ENCODE measurements at regions not wholly inside any gene's neighbourhood (a gene's known extent, or its start where the extent isn't known, plus 50 kb on each side); places are given as distances from the start of the nearest gene placed in this dataset.

DNA sequence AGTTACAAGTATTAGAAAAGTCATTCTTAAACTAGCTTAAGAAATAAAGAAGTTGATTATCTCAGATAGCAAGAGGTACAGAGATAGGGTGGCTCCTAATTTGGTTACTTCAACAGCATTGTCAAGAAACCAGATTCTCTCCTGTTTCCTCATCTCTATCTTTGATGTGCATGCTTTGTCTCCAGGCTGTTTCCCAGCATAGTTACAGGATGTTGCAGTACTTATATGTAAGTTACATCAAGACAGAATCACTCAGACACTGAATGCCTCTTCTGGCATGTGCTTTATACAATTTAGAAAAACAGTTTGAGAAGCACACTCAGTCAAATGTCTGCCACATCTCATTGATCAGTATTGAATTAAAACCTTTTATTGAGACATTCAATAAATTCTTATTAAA is 189.5 kb upstream of the UBE2E3 start:
- H3K27ac ChIP-seq (ENCODE audit: low read depth, low read length), result no peak overlapping the region
- no peaks in the 10 kb centered on the region for H3K27me3 ChIP-seq (ENCODE audit: insufficient read depth, low read length)
- ChIA-PET CTCF (no interaction called here), RAD21 (ENCODE audit: low non-redundant PET in 1 of 2, low total read pairs in 2 of 2, uncharacterized antibody in 2 of 2, unreplicated experiment in 2 of 2) (no interaction called here), POLR2A (no interaction called here)
- BruUV-seq (replicated peaks), result no TSS peak
- H3K79me2 ChIP-seq (ENCODE audit: insufficient read depth, low read length), result no peaks in the 10 kb centered on the region
- DNase-seq (ENCODE audit: low read depth, low spot score), result no peak
- no peaks in the 10 kb centered on the region for H3K9me3 ChIP-seq (ENCODE audit: control insufficient read depth in 1 of 2, insufficient read depth in 1 of 2, low read depth in 1 of 2, low read length in 2 of 2)
- TF ChIP-seq ZNF274 (IDR thresholded peaks at IDR 0.05; ENCODE audit: low read depth, low read length) (no peak), CTCF (IDR thresholded peaks at IDR 0.05 in 2 of 3, conservative IDR thresholded peaks at IDR 0.05 in 1 of 3; ENCODE audit: borderline replicate concordance in 1 of 3, insufficient read depth in 1 of 3, low read depth in 2 of 3, low read length in 2 of 3) (no peak), FOSL1 (IDR thresholded peaks at IDR 0.05; ENCODE audit: low read depth) (no peak), EGR1 (IDR thresholded peaks at IDR 0.05; ENCODE audit: low read depth) (no peak), EZH2 (IDR thresholded peaks at IDR 0.05) (no peak), ZFX (IDR thresholded peaks at IDR 0.05) (no peak), ZBTB33 (IDR thresholded peaks at IDR 0.05; ENCODE audit: extremely low read depth, insufficient replicate concordance, low read length) (no peak), CBX3 (IDR thresholded peaks at IDR 0.05; ENCODE audit: low read depth) (no peak), RAD21 (IDR thresholded peaks at IDR 0.05; ENCODE audit: low read depth) (no peak), ELF1 (IDR thresholded peaks at IDR 0.05; ENCODE audit: borderline replicate concordance, low read depth) (no peak), POLR2A (IDR thresholded peaks at IDR 0.05; ENCODE audit: borderline replicate concordance, extremely low read depth, insufficient read depth, insufficient read length) (no peak), SIN3A (IDR thresholded peaks at IDR 0.05; ENCODE audit: low read depth) (no peak), EZH2phosphoT487 (IDR thresholded peaks at IDR 0.05; ENCODE audit: borderline replicate concordance) (no peak)
- TF ChIP-seq, protein P1, sequence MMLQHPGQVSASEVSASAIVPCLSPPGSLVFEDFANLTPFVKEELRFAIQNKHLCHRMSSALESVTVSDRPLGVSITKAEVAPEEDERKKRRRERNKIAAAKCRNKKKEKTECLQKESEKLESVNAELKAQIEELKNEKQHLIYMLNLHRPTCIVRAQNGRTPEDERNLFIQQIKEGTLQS (IDR thresholded peaks at IDR 0.05), result no peak
- TF ChIP-seq, protein P2, sequence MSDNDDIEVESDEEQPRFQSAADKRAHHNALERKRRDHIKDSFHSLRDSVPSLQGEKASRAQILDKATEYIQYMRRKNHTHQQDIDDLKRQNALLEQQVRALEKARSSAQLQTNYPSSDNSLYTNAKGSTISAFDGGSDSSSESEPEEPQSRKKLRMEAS (IDR thresholded peaks at IDR 0.05), result no peak
- no peak overlapping the region for H3K9ac ChIP-seq (ENCODE audit: low read length)
- H2AFZ ChIP-seq (ENCODE audit: low read depth, low read length, poor library complexity, severe bottlenecking), result no peak overlapping the region
- H3K4me3 ChIP-seq (replicated peaks in 1 of 2; ENCODE audit: low read depth in 1 of 2, low read length in 2 of 2), result no peak overlapping the region
- H3K9me2 ChIP-seq (ENCODE audit: insufficient read depth), result no peaks in the 10 kb centered on the region
- no peak for ATAC-seq
- no peaks in the 10 kb centered on the region for H3K4me1 ChIP-seq (ENCODE audit: control insufficient read depth in 1 of 2, insufficient read depth in 2 of 2, low read length in 2 of 2)
- no peaks in the 10 kb centered on the region for H4K20me1 ChIP-seq (ENCODE audit: insufficient read depth)
- no peaks in the 10 kb centered on the region for H3K36me3 ChIP-seq (ENCODE audit: control insufficient read depth in 1 of 2, insufficient read depth in 2 of 2, low read length in 2 of 2)
- intact Hi-C loops (cut with micrococcal nuclease), result no loop called here
- H3K4me2 ChIP-seq (ENCODE audit: low read length), result no peak overlapping the region
